SIG-M5 treated with dmso at 0.1 percent for 504 hours (cell line): ENCODE measurements at regions not wholly inside any gene's neighbourhood (a gene's known extent, or its start where the extent isn't known, plus 50 kb on each side); places are given as distances from the start of the nearest gene placed in this dataset.

Experiments
- DNase-seq: peaks from one replicate; lab custom pipeline; 2025; ENCODE audit not compliant: unreplicated experiment; lab: John Stamatoyannopoulos, UW

- DNase-seq = no peak
Observed at GRCh38 chr10:43963379-43963778, 314.7 kb upstream of the ZNF32 start.

DNA sequence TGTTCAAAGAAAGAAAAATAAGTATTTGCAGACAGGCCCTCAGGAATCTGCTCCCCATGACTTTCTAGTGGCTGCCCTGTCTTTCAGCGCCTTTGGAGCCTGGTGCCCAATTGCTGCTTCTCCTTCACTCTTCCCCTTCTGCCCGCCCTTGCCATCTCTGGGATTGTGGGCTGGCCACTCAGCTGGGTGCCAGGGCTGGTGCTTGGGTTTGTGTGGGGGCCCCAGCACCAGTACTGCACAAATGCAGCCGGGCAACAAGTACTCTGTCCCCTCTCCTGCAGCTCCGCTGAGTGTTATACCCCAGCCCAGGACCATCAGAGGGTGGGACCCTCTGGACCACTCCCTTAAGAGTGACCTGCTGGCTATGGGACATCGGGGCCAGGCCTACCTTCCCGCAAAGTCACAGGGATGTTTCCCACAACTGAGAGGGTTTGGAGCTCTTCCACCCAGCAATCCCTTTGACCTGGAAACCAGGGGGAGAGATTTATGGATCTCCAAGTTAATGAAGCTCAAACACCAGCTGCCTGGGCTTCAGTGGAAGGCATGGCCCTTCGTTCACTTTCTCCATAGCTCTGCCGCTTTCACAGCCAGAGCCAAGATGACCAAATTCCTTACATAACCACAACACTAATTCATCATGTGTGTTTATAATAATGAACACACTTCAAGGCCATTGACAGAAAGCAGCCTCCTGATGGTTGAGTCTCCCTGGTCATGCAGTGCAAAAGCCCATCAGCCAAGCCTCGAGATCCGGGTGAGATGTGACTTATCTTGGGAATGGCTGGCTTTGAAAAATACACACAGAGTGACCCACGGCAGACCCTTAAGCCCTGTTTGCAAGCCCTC lies 313.9 kb upstream of the ZNF32 start:
- no peak for DNase-seq

GRCh38 chr10:43961523-43962345 lies 313.1 kb upstream of the ZNF32 start:
- no peak for DNase-seq

GRCh38 chr10:43960981-43961380 lies 312.3 kb upstream of the ZNF32 start:
- DNase-seq = no peak

GRCh38 chr10:43960477-43960876 lies 311.8 kb upstream of the ZNF32 start:
- no peak for DNase-seq

GRCh38 chr10:43960135-43960415 lies 311.4 kb upstream of the ZNF32 start:
- no peak for DNase-seq

DNA sequence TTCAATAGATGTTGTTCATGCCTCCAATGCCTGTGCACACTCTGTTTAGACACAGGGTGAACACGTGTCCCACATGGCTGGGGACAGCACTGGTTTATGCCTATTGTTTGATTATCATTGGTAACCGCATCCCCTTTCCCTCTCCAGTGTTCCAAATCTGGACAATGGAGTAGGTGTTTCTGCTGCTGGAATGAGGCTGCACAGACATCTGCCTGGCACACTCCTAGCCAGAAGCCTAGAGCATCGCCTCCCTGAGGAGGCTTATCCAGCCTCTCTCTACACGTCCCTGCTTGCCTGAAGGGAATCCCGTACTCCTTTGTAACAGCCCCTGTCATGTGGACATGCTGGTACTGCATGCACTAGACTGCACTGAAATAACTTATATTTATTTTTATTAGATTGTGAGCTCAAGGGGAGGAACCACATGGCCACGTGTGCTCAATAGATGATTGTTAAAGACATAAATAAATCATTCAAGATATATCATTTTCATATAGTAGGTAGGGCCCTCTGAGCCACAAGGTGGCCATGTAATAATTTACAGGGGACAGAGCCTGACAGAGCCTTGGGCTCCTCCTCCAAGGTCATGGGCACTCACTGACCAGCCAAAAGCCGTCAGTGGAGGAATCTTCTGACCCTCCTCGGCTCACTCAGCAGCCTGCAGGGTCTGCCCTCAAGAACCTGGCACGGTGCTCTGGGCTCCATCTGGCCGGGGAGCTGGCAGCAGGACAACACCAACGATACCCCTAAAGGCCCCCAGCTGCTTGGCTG lies 310.9 kb upstream of the ZNF32 start:
- DNase-seq = no peak

DNA sequence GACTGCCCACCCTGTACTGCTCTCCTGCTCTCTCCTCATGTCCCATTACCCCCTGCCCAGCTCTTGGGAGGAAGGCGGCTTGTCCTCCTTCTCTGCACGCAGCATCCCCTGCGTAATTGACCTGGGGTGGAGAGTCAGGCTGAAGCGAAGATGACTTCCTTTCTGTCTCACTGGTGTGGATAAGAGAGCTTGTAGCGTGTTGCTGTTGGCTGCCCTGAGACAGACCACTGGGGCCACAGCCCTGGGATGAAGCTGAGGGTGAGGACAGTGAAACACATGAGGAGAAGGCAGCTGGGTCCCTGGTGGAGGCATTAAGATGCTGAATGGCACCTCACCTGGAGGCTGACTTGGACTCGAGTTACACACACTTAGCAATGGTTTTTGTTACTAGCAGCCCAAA lies 310.3 kb upstream of the ZNF32 start:
- no peak for DNase-seq

DNA sequence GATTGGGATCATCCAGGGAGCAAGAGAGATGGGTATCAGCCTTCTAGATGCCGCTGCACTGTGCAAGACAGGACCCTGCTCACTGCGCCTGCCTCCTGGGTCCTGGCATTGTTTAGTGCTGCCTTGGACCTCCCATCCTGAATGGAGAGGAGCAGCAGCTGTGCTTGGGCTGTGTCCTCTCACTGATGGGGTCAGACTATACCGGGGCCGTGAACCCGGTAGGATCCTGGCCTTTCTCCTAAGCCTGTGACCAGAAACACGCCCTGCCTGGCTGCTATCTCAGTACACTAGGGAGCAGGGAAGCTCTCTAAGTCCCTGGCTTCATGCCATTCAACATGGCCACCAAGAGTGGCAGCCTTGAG lies 309.4 kb upstream of the ZNF32 start:
- DNase-seq = no peak

GRCh38 chr10:43957267-43958070 lies 308.8 kb upstream of the ZNF32 start:
- no peak for DNase-seq

DNA sequence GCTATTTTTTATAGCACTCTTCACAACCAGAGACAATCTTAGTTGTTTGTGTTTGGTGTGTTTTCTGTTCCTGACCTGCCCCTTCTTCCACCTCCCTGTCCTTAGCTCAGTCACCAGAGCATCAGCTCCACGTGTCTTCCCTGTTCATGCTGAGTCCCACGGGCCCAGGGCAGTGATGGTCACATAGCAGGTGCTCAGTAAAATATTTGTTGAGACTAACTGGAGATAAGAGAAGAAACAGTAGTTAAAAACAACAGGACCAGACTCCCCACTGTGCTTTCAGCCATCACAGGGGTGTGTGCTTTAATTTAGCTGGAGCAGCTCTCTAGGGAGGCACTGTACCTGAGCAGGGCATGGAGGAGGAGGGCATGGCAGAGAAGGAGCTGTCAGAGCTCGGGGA lies 307.3 kb upstream of the ZNF32 start:
- DNase-seq = no peak

DNA sequence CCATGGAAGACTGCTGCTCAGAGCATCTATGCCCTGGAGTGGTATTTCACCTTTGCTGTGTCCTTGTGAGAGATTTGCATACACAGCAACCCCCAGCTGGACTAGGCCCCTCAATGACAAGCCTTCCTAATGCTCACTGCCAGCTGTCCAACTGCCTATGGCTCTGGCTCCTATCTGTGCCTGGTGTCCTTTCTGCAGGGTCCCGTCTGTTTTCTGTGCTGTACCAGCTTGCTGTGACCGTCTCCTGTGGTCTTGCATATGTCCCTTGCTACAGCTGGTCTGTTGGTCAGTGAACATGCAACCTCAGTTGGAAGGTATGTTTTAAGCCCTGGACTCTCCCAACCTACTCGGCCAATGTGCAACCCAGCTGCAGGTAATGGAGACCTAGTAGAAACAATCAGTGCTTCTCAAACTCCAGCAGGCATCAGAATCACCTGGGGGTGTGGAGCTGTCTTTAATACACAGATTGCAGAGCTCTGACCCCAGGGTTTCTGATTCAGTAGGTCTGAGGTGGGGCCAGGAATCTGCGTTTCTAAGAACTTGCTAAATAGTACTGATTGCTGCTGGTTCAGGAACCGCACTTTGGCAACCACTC lies 306.4 kb upstream of the ZNF32 start:
- DNase-seq = no peak

DNA sequence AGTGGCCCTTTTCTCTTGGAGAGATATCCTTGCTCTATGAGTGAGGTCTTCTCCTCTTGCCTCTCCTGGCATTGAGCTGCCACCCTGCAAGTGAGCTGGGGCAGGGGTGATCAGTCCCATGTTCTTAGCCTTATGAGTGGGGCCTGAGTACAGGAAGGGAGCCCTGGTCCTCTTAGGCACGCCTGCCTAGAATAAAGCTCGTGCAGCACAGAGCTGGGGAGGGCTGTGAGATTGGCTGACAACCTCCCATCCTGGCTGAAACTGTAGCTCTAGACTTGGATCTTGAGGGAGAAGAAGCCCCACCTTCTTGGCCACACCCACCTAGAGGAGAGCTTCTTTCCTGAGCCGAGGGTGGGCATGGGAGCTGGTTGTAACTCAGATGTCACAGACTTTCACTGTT lies 305.0 kb upstream of the ZNF32 start:
- DNase-seq = no peak

DNA sequence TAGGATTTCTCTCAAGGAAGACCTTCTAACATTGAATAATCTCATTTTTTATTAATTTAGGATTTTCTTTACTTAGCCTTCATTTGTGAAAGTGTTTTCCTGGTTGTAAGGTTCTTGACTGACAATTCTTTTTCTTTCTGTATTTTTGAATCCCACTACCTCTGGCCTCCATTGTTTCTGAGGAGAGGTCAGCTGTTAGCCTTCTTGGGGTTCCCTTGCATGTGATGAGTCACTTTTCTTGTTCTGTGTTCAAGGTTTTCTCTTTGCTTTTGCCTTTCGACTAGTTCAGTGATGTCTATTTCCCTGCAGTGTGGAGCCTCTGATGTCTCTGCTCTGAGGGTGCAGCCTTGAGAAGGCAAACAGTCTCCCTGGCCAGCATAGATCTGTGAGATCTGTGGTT lies 304.1 kb upstream of the ZNF32 start:
- no peak for DNase-seq

DNA sequence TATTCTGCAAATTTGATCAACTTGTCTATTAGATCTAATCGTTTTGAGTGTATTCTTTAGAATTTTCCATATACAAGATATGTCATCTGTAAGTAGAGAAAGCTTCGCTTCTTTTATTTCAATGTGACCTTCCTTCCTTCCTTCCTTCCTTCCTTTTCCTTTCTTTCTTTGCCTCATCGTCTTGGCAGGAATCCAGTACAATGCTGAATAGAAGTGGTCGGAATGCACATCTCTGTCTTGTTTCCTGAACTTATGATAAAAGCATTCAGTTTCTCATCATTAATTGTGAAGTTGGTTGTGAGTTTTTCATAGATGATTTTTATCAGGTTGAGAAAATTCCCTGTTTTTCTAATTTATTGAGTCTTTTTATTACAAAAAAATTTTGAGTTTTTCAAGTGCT lies 300.7 kb upstream of the ZNF32 start:
- DNase-seq = no peak

DNA sequence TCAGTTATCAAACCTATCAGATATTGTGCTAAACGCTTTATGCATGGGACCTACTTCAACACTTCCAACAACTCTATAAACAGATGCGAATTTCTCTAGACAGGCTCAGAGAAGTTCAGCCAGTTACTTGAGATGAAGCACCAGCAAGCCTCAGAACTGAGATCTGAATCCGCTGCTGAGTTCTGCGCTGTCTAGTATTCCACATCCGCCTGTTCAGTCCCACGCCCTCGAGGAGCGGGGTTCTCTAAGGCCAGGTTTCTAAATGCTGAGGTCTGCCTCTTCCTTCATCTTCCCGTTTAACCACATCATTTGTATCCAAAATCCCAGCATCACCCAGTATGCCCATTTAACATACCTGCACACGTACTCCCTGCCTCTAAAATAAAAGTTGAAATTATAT lies 297.8 kb upstream of the ZNF32 start:
- no peak for DNase-seq

DNA sequence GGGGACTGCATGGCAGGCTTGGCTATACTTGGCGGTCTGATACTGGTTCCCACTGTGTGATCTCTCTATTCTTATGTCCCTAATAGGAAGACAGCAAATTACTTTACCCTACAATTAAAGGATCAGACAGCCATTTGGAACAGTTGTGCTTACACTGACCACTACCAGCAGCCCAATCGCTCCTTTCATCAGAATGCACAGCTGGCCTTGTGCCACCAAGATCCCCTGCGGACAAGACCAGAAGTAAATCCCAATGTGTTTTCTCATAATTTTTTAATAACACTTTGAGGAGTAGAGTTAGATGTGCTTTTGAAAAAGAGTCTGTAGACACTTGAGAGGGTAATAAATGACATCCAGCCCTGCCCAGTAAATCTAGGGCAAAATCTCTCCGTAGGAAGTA lies 297.2 kb upstream of the ZNF32 start:
- no peak for DNase-seq

DNA sequence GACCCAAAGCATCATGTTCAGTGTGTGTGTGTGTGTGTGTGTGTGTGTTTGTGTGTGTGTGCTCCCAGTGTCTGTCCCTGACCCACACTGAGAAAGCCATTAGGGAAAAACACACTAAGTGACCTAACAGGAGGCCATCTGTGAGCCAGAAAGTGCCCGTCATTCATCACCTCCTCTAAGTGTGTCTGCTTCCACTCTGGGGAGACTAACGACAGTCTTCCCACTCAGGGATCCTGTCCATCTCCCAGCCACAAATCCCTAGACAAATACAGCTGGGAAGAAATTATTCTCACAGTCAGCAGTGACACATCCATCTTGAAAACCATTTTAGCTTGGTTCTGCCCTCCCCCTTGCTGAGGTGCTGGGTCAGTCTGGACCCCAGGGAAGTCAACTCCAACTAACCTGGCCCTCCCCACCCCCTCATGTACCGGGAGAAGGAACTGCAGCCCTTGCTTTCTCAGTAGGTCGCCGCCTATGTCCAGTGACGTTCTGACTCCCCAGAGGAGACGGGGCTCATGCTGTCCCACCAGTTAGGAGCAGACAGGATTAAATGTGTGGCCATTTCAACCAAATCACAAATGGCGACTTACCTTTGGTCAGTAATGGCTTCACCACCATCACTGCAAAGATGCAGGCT lies 296.5 kb upstream of the ZNF32 start:
- DNase-seq = no peak

DNA sequence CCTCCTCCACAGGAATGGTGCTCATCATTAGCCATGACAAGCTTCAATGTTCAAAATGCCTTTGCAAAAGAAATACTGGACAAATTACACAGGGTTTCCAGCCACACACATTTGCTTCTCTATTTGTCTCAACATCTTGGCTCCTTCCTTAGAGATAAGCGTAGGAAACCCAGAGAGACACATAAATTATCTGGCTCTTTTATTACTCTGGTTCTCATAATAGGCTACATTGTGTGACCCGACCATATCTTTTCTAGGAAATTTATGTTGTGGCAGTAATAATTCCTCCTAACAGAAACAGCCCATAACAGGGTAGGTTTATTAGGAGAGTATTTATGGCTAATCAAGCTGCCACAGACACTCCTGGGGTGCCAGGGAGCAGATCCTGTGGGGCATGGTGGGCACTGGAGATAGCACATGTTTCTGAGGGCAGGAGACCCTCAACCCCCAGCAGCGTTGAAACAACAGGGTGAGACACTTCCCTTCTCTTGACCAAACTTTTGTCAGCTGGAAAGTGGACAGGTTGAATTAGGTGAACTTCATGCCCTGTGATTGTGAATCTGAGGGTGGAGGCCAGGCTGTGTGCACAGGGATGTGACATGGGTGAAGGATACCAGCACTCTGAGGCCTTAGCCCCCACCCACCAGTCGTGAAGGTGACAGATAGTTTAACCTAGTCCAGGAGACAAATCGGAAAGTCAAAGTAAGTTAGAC lies 295.9 kb upstream of the ZNF32 start:
- no peak for DNase-seq
